Caco-2 (cell line): ENCODE measurements at regions not wholly inside any gene's neighbourhood (a gene's known extent, or its start where the extent isn't known, plus 50 kb on each side); places are given as distances from the start of the nearest gene placed in this dataset.
"Not testable (repeated sequence)": the region's sequence is repeated elsewhere in the genome, so short reads cannot be mapped to it uniquely, and the experiment has no call there.

ENCODE experiments used
- BruUV-seq: library from RNA; stranded (reverse); fragments of 400-500 nt; replicated peaks from 2 replicates; lab custom pipeline; 2021; lab: Mats Ljungman, UMichigan
- CTCF ChIA-PET: fragments of 300-600 bp; sonication (Branson Sonifier 250); formaldehyde crosslinking; loops from one replicate; lab custom pipeline; 2022; ENCODE audit warnings: antibody characterized with exemption; lab: Charles Lee
- POLR2A ChIA-PET: fragments of 300-600 bp; sonication (Branson Sonifier 250); formaldehyde crosslinking; loops from one replicate; lab custom pipeline; 2022; ENCODE audit warnings: antibody characterized with exemption; lab: Charles Lee
- DNase-seq, 2 experiments: peaks; one replicate each; pipeline versions ENCODE4 v3.0.0 to v3.0.0-alpha.2; 2020 to 2022
- H3K27me3 ChIP-seq: replicated peaks from 2 replicates; pipeline ENCODE4 v1.6.0; 2011; ENCODE audit warnings: low read length; ENCODE audit not compliant: control insufficient read depth, insufficient read depth
- H3K36me3 ChIP-seq: 2 replicates; pipeline ENCODE4 v1.5.1; 2011; ENCODE audit warnings: low read length; ENCODE audit not compliant: control insufficient read depth, insufficient read depth
- H3K4me1 ChIP-seq: fragments of 250-450 bp; sonication (Bioruptor Pico); 2 replicates; pipeline ENCODE4 v1.5.1; 2020; ENCODE audit warnings: mild to moderate bottlenecking
- H3K4me3 ChIP-seq: 2 replicates; pipeline ENCODE4 v1.5.1; 2011; ENCODE audit warnings: low read depth, mild to moderate bottlenecking, control low read depth, low read length
- H3K9me3 ChIP-seq: fragments of 250-450 bp; sonication (Bioruptor Pico); 2 replicates; pipeline ENCODE4 v1.5.1; 2020; ENCODE audit warnings: mild to moderate bottlenecking, moderate library complexity
- H3K27ac Mint-ChIP-seq: one replicate; pipeline ENCODE4 v1.8.0; 2022; ENCODE audit warnings: mixed read lengths; ENCODE audit not compliant: unreplicated experiment
- H3K27me3 Mint-ChIP-seq: one replicate; pipeline ENCODE4 v1.8.0; 2022; ENCODE audit warnings: mixed read lengths; ENCODE audit not compliant: insufficient read depth, unreplicated experiment
- H3K36me3 Mint-ChIP-seq: one replicate; pipeline ENCODE4 v1.8.0; 2022; ENCODE audit warnings: mild to moderate bottlenecking, mixed read lengths; ENCODE audit not compliant: insufficient read depth, unreplicated experiment
- H3K4me1 Mint-ChIP-seq: one replicate; pipeline ENCODE4 v1.8.0; 2022; ENCODE audit warnings: low read depth, mixed read lengths; ENCODE audit not compliant: unreplicated experiment
- H3K4me3 Mint-ChIP-seq: one replicate; pipeline ENCODE4 v1.8.0; 2022; ENCODE audit warnings: mild to moderate bottlenecking, moderate library complexity, mixed read lengths; ENCODE audit not compliant: unreplicated experiment
- H3K9me3 Mint-ChIP-seq: one replicate; pipeline ENCODE4 v1.8.0; 2022; ENCODE audit warnings: mixed read lengths; ENCODE audit not compliant: unreplicated experiment
- intact Hi-C: fragments of 100-400 bp; cut with micrococcal nuclease; formaldehyde crosslinking; loops from one replicate; pipeline ENCODE4 v1.10.0; 2022; ENCODE audit not compliant: unreplicated experiment
- TF ChIP-seq, protein P1 (sequence below), 2 experiments: fragments of 200-600 bp in 1 of 2; IDR thresholded peaks; 1 replicate in 1 of 2; 2 replicates in 1 of 2; pipeline versions ENCODE4 v1.5.1 to v1.8.0; 2011 to 2022; ENCODE audit warnings: antibody characterized with exemption in 1 of 2, control low read depth in 1 of 2, inconsistent platforms in 1 of 2, low read depth in 1 of 2, low read length in 1 of 2, mild to moderate bottlenecking in 1 of 2, moderate library complexity in 1 of 2; ENCODE audit not compliant: insufficient read depth in 1 of 2, severe bottlenecking in 1 of 2, unreplicated experiment in 1 of 2

DNA sequence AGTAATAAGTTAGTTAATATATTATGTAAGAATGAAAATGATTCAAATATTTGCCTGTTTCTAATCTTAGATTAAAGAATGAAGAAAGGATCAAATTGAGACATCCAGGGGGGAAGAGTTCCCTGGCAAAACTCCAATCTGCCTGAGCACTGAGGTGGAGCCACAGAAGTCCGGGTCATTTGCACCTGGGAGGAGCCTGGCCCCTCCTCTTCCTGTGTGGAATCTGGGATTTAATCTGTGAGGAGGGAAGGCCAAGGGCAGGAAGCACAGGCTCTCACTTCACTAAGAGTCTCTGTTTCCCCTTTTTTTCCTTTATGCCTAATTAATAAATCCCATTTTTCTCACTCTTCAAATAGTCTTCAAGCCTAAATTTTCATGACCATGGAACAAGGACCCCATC lies 599.5 kb downstream of the FLRT2 start:
- Histone ChIP-seq H3K4me1 (no peaks in the 10 kb centered on the region), H3K4me3 (no peak overlapping the region), H3K36me3 (no peaks in the 10 kb centered on the region), H3K27me3 (no peaks in the 10 kb centered on the region), H3K9me3 (no peaks in the 10 kb centered on the region)
- Mint-ChIP-seq H3K27me3 (no peaks in the 10 kb centered on the region), H3K27ac (no peak overlapping the region), H3K4me1 (no peaks in the 10 kb centered on the region), H3K9me3 (no peaks in the 10 kb centered on the region), H3K36me3 (no peaks in the 10 kb centered on the region), H3K4me3 (no peak overlapping the region)
- TF ChIP-seq, protein P1, sequence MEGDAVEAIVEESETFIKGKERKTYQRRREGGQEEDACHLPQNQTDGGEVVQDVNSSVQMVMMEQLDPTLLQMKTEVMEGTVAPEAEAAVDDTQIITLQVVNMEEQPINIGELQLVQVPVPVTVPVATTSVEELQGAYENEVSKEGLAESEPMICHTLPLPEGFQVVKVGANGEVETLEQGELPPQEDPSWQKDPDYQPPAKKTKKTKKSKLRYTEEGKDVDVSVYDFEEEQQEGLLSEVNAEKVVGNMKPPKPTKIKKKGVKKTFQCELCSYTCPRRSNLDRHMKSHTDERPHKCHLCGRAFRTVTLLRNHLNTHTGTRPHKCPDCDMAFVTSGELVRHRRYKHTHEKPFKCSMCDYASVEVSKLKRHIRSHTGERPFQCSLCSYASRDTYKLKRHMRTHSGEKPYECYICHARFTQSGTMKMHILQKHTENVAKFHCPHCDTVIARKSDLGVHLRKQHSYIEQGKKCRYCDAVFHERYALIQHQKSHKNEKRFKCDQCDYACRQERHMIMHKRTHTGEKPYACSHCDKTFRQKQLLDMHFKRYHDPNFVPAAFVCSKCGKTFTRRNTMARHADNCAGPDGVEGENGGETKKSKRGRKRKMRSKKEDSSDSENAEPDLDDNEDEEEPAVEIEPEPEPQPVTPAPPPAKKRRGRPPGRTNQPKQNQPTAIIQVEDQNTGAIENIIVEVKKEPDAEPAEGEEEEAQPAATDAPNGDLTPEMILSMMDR (IDR thresholded peaks at IDR 0.05; ENCODE audit: insufficient read depth in 1 of 2, low read depth in 1 of 2, low read length in 1 of 2, severe bottlenecking in 1 of 2, unreplicated experiment in 1 of 2) = no peak
- DNase-seq = no peak
- CTCF ChIA-PET = no interaction called here
- intact Hi-C loops = no loop called here
- POLR2A ChIA-PET = no interaction called here
- BruUV-seq = no TSS peak

DNA sequence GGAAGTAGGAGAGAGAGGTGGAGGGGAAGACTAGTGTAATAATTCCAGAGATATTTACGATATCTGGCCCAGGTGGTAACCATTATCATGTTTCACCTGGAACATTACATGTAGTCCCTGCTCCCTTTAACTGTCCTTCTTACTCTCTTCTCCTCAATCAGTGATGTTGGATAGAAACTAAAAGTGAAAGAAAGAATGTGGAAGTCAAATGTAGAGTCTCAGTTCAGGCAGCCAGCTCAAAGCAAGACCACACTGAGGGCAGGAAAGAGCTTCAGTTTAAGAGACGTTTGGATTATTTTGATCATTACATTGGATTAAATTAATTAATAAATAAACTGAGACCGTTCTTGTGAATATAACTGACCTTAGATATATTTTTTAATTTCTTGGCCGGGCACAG lies 594.4 kb downstream of the FLRT2 start:
- Histone ChIP-seq H3K27me3 (no peaks in the 10 kb centered on the region), H3K4me3 (no peak overlapping the region), H3K9me3 (no peaks in the 10 kb centered on the region), H3K4me1 (no peaks in the 10 kb centered on the region), H3K36me3 (no peaks in the 10 kb centered on the region)
- H3K27me3 Mint-ChIP-seq = no peaks in the 10 kb centered on the region
- no peak overlapping the region for H3K27ac Mint-ChIP-seq
- no peaks in the 10 kb centered on the region for H3K9me3 Mint-ChIP-seq
- intact Hi-C loops = no loop called here
- no peaks in the 10 kb centered on the region for H3K4me1 Mint-ChIP-seq
- no peak overlapping the region for H3K4me3 Mint-ChIP-seq
- POLR2A ChIA-PET = no interaction called here
- H3K36me3 Mint-ChIP-seq = no peaks in the 10 kb centered on the region
- CTCF ChIA-PET = no interaction called here
- TF ChIP-seq, protein P1 (IDR thresholded peaks at IDR 0.05; ENCODE audit: insufficient read depth in 1 of 2, low read depth in 1 of 2, low read length in 1 of 2, severe bottlenecking in 1 of 2, unreplicated experiment in 1 of 2) = no peak
- no peak for DNase-seq
- no TSS peak for BruUV-seq

DNA sequence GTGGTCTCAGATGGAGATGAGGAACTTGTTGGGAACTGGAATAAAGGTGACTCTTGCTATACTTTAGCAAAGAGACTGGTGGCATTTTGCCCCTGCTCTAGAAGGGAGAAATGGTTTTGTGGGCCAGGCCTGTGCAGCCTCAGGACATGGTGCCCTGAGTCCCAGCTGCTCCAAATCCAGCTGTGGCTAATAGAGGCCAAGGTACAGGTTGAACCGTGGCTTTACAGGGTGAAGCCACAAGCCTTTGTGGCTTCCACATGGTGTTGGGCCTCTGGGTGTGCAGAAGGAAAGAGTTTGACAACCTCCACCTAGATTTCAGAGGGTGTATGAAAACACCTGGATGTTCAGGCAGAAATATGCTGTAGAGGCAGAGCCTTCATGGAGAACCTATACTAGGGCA lies 586.0 kb downstream of the FLRT2 start:
- POLR2A ChIA-PET = no interaction called here
- Mint-ChIP-seq H3K36me3 (no peaks in the 10 kb centered on the region), H3K9me3 (no peaks in the 10 kb centered on the region), H3K27ac (no peak overlapping the region), H3K4me3 (no peak overlapping the region), H3K27me3 (peaks cover 4% of the 10 kb centered on the region), H3K4me1 (no peaks in the 10 kb centered on the region)
- no peak overlapping the region for H3K4me3 ChIP-seq
- H3K4me1 ChIP-seq = no peaks in the 10 kb centered on the region
- no peaks in the 10 kb centered on the region for H3K9me3 ChIP-seq
- H3K36me3 ChIP-seq = no peaks in the 10 kb centered on the region
- H3K27me3 ChIP-seq = no peaks in the 10 kb centered on the region
- TF ChIP-seq, protein P1 (IDR thresholded peaks at IDR 0.05; ENCODE audit: insufficient read depth in 1 of 2, low read depth in 1 of 2, low read length in 1 of 2, severe bottlenecking in 1 of 2, unreplicated experiment in 1 of 2) = no peak
- CTCF ChIA-PET = no interaction called here
- BruUV-seq = no TSS peak
- intact Hi-C loops = no loop called here
- no peak for DNase-seq

DNA sequence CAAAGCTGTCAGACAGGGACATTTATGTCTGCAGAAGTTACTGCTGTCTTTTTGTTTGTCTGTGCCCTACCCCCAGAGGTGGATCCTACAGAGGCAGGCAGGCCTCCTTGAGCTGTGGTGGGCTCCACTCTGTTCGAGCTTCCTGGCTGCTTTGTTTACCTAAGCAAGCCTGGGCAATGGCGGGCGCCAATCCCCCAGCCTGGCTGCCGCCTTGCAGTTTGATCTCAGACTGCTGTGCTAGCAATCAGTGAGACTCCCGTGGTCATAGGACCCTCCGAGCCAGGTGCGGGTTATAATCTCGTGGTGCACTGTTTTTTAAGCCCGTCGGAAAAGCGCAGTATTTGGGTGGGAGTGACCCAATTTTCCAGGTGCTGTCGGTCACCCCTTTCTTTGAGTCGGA lies 580.9 kb downstream of the FLRT2 start:
- BruUV-seq, DNase-seq, H3K36me3 ChIP-seq, H3K27me3 ChIP-seq, H3K9me3 Mint-ChIP-seq, H3K36me3 Mint-ChIP-seq, intact Hi-C loops, H3K4me1 ChIP-seq, H3K4me1 Mint-ChIP-seq, POLR2A ChIA-PET, H3K4me3 Mint-ChIP-seq, H3K9me3 ChIP-seq, H3K27ac Mint-ChIP-seq, H3K4me3 ChIP-seq, H3K27me3 Mint-ChIP-seq, CTCF ChIA-PET: not testable (repeated sequence)
